GM12892 (cell line): ENCODE measurements at regions not wholly inside any gene's neighbourhood (a gene's known extent, or its start where the extent isn't known, plus 50 kb on each side); places are given as distances from the start of the nearest gene placed in this dataset.

Experiments
- POLR2A ChIP-seq: IDR thresholded peaks from 2 replicates; pipeline ENCODE4 v1.6.1; 2011; ENCODE audit warnings: low read depth, low read length, control low read depth
- POLR2AphosphoS5 ChIP-seq: IDR thresholded peaks from 2 replicates; pipeline ENCODE4 v1.6.1; 2011; ENCODE audit warnings: low read depth, low read length, control low read depth
- TAF1 ChIP-seq: IDR thresholded peaks from 2 replicates; pipeline ENCODE4 v1.6.1; 2011; ENCODE audit warnings: low read depth, mild to moderate bottlenecking, control low read depth, low read length, borderline replicate concordance

GRCh38 chr17:77662833-77663232 is 295.7 kb upstream of the TNRC6C start:
- no peak for TF ChIP-seq POLR2AphosphoS5
- TF ChIP-seq POLR2A: no peak
- TF ChIP-seq TAF1: no peak
